NCI-H1694 (cell line): ENCODE measurements at regions not wholly inside any gene's neighbourhood (a gene's known extent, or its start where the extent isn't known, plus 50 kb on each side); places are given as distances from the start of the nearest gene placed in this dataset.

Experiments used
- DNase-seq: peaks from one replicate; lab custom pipeline; 2025; lab: John Stamatoyannopoulos, UW

GRCh38 chrX:125810856-125811255, 355.2 kb downstream of the DCAF12L2 start:
- DNase-seq = no peak

GRCh38 chrX:125826080-125826479, 340.0 kb downstream of the DCAF12L2 start:
- DNase-seq = no peak

- DNase-seq = no peak
These were observed 339.2 kb downstream of the DCAF12L2 start for GRCh38 chrX:125826774-125827451.

- DNase-seq = no peak
These were observed 319.8 kb downstream of the DCAF12L2 start for GRCh38 chrX:125846271-125846670.

- DNase-seq = no peak
These were observed 315.4 kb downstream of the DCAF12L2 start for GRCh38 chrX:125850693-125851092.

- no peak for DNase-seq
These were observed 282.9 kb downstream of the DCAF12L2 start for GRCh38 chrX:125883169-125883568.

- DNase-seq = no peak
These were observed 271.1 kb downstream of the DCAF12L2 start for GRCh38 chrX:125894947-125895346.

- DNase-seq = no peak
These were observed 270.6 kb downstream of the DCAF12L2 start for GRCh38 chrX:125895518-125895917.

- no peak for DNase-seq
These were observed 239.8 kb downstream of the DCAF12L2 start for GRCh38 chrX:125926295-125926694.

GRCh38 chrX:125940985-125941384, 225.1 kb downstream of the DCAF12L2 start:
- DNase-seq = no peak

- DNase-seq = no peak
These were observed 218.6 kb downstream of the DCAF12L2 start for GRCh38 chrX:125947501-125947900.

GRCh38 chrX:125952973-125953372, 213.1 kb downstream of the DCAF12L2 start:
- DNase-seq = no peak

- DNase-seq = no peak
These were observed 212.3 kb downstream of the DCAF12L2 start for GRCh38 chrX:125953814-125954213.

GRCh38 chrX:125954236-125954635, 211.9 kb downstream of the DCAF12L2 start:
- DNase-seq = no peak

GRCh38 chrX:125977851-125978250, 188.2 kb downstream of the DCAF12L2 start:
- DNase-seq = no peak

- peak; percentile 4 for DNase-seq
These were observed 167.7 kb downstream of the DCAF12L2 start for GRCh38 chrX:125998432-125998831.

- DNase-seq = no peak
These were observed 138.9 kb downstream of the DCAF12L2 start for GRCh38 chrX:126027229-126027628.

- no peak for DNase-seq
These were observed 136.1 kb downstream of the DCAF12L2 start for GRCh38 chrX:126030021-126030420.

GRCh38 chrX:126063984-126064383, 102.1 kb downstream of the DCAF12L2 start:
- no peak for DNase-seq

- no peak for DNase-seq
These were observed 101.1 kb downstream of the DCAF12L2 start for GRCh38 chrX:126064901-126065541.

- DNase-seq = no peak
These were observed 100.0 kb downstream of the DCAF12L2 start for GRCh38 chrX:126065901-126066660.
